GM12878 (cell line): ENCODE measurements at regions not wholly inside any gene's neighbourhood (a gene's known extent, or its start where the extent isn't known, plus 50 kb on each side); places are given as distances from the start of the nearest gene placed in this dataset.

Experiments
- ATAC-seq: fragments of 200-7000 bp; cut with Tn5 transposase; 3 replicates; pipeline ENCODE4 v1.9.1; 2020; ENCODE audit warnings: mild to moderate bottlenecking, moderate library complexity
- BruUV-seq: library from RNA; stranded (reverse); fragments of 400-500 nt; replicated peaks from 2 replicates; lab custom pipeline; 2021; lab: Mats Ljungman, UMichigan
- CTCF ChIA-PET: fragments of 300-600 bp; sonication (Branson Sonifier 250); formaldehyde crosslinking; extraction: SDS; loops from one replicate; lab custom pipeline; 2021; ENCODE audit warnings: inconsistent platforms; lab: Yijun Ruan, JAX
- POLR2A ChIA-PET: fragments of 350-600 bp; formaldehyde crosslinking; extraction: SDS; loops from one replicate; lab custom pipeline; 2021; ENCODE audit warnings: inconsistent platforms; lab: Charles Lee
- RAD21 ChIA-PET: fragments of 300-600 bp; sonication (Branson Sonifier 250); formaldehyde crosslinking; loops from one replicate; lab custom pipeline; 2023; ENCODE audit warnings: antibody characterized with exemption; ENCODE audit not compliant: unreplicated experiment; lab: Charles Lee
- SMC1A ChIA-PET: fragments of 300-600 bp; sonication (Branson Sonifier 250); formaldehyde crosslinking; loops from one replicate; lab custom pipeline; 2023; ENCODE audit not compliant: unreplicated experiment, uncharacterized antibody; lab: Charles Lee
- DNase-seq: peaks from one replicate; pipeline ENCODE4 v3.0.0-alpha.2; 2011; ENCODE audit warnings: low read depth, low spot score
- FAIRE-seq: peaks from 3 replicates; lab custom pipeline; 2011; peaks lifted over from hg19 to GRCh38; lab: Jason Lieb, UNC
- H2AFZ ChIP-seq: 2 replicates; pipeline ENCODE4 v1.6.0; 2011; ENCODE audit warnings: low read depth, low read length, control low read depth; ENCODE audit not compliant: control insufficient read depth
- H3K27ac ChIP-seq: 2 replicates; pipeline ENCODE4 v1.5.1; 2011; ENCODE audit warnings: control low read depth; ENCODE audit not compliant: control insufficient read depth, insufficient read depth
- H3K27me3 ChIP-seq, 2 experiments: replicated peaks in 1 of 2; 2 replicates each; pipeline versions ENCODE4 v1.6.0 to v1.6.1; 2011; ENCODE audit warnings: low read length in 1 of 2; ENCODE audit not compliant: control insufficient read depth in 2 of 2, insufficient read depth in 2 of 2
- H3K36me3 ChIP-seq, 2 experiments: 2 replicates each; pipeline ENCODE4 v1.5.1; 2011; ENCODE audit warnings: low read length in 1 of 2; ENCODE audit not compliant: control insufficient read depth in 2 of 2, insufficient read depth in 2 of 2
- H3K4me1 ChIP-seq: 2 replicates; pipeline ENCODE4 v1.6.1; 2011; ENCODE audit warnings: mild to moderate bottlenecking, low read length, moderate library complexity, mixed read lengths; ENCODE audit not compliant: control insufficient read depth, insufficient read depth
- H3K4me2 ChIP-seq: 2 replicates; pipeline ENCODE4 v1.6.0; 2011; ENCODE audit warnings: control low read depth; ENCODE audit not compliant: control insufficient read depth, insufficient read depth
- H3K4me3 ChIP-seq: fragments of 200-600 bp; sonication (generic); 2 replicates; pipeline ENCODE4 v1.5.1; 2016
- H3K79me2 ChIP-seq: 2 replicates; pipeline ENCODE4 v1.6.0; 2011; ENCODE audit warnings: low read length; ENCODE audit not compliant: control insufficient read depth, insufficient read depth
- H3K9ac ChIP-seq: 2 replicates; pipeline ENCODE4 v1.8.0; 2011; ENCODE audit warnings: low read length, control low read depth, mixed read lengths; ENCODE audit not compliant: control insufficient read depth, insufficient read depth
- H3K9me3 ChIP-seq: replicated peaks from 3 replicates; pipeline ENCODE4 v1.5.1; 2011; ENCODE audit warnings: mild to moderate bottlenecking, low read length; ENCODE audit not compliant: control insufficient read depth, insufficient read depth
- H4K20me1 ChIP-seq: 2 replicates; pipeline ENCODE4 v1.6.0; 2011; ENCODE audit not compliant: control insufficient read depth, insufficient read depth
- ATF7 ChIP-seq: fragments of 450-650 bp; IDR thresholded peaks from 2 replicates; pipeline ENCODE4 v1.6.1; 2016; ENCODE audit warnings: low read depth, mild to moderate bottlenecking
- BHLHE40 ChIP-seq, 2 experiments: fragments of 450-650 bp in 1 of 2; IDR thresholded peaks; 2 replicates each; pipeline ENCODE4 v1.6.1; 2011 to 2017; ENCODE audit warnings: low read depth in 2 of 2, borderline replicate concordance in 1 of 2, improper control_type of control experiment in 1 of 2, low read length in 1 of 2, mild to moderate bottlenecking in 1 of 2
- CBX5 ChIP-seq: sonication (generic); IDR thresholded peaks from 2 replicates; pipeline ENCODE4 v1.6.1; 2016; ENCODE audit warnings: low read depth, moderate library complexity, mild to moderate bottlenecking, inconsistent platforms
- CREM ChIP-seq: IDR thresholded peaks from 2 replicates; pipeline ENCODE4 v1.6.1; 2014; ENCODE audit warnings: antibody characterized with exemption, low read depth
- CTCF ChIP-seq, 3 experiments: IDR thresholded peaks in 2 of 3; conservative IDR thresholded peaks in 1 of 3; 2 replicates each; pipeline ENCODE4 v1.5.1; 2011; ENCODE audit warnings: low read depth in 3 of 3, low read length in 3 of 3, mild to moderate bottlenecking in 3 of 3, control low read depth in 2 of 3, moderate library complexity in 2 of 3, inconsistent platforms in 1 of 3, mixed read lengths in 1 of 3; ENCODE audit not compliant: control insufficient read depth in 2 of 3, insufficient read depth in 1 of 3; ENCODE audit errors: extremely low read depth in 1 of 3
- JUNB ChIP-seq: IDR thresholded peaks from 2 replicates; pipeline ENCODE4 v1.6.1; 2016; ENCODE audit warnings: antibody characterized with exemption, mild to moderate bottlenecking
- NBN ChIP-seq: fragments of 450-650 bp; IDR thresholded peaks from 2 replicates; pipeline ENCODE4 v1.6.1; 2016
- TAF1 ChIP-seq: IDR thresholded peaks from 2 replicates; pipeline ENCODE4 v1.6.1; 2011; ENCODE audit warnings: mild to moderate bottlenecking, low read depth, low read length, borderline replicate concordance
- WGBS: methylation state at CpG from one replicate; pipeline ENCODE4 v1.1.6; 2016; ENCODE audit warnings: low lambda C conversion rate; ENCODE audit not compliant: insufficient replicate concordance, insufficient coverage; ENCODE audit errors: missing lambda C conversion rate; 5-methylcytosine and 5-hydroxymethylcytosine counted together
- in situ Hi-C: fragments of 300-500 bp; cut with MboI; formaldehyde crosslinking; loops from 9 replicates; pipeline ENCODE4 v1.14.3; 2018; ENCODE audit warnings: mixed read lengths
- intact Hi-C: fragments of 100-400 bp; cut with micrococcal nuclease; formaldehyde crosslinking; loops from one replicate; pipeline ENCODE4 v1.14.2; 2022; ENCODE audit not compliant: unreplicated experiment
- TF ChIP-seq, protein P1 (sequence below): fragments of 450-650 bp; IDR thresholded peaks from 2 replicates; pipeline ENCODE4 v1.6.1; 2016; ENCODE audit warnings: mild to moderate bottlenecking, moderate library complexity, borderline replicate concordance
- TF ChIP-seq, protein P2 (sequence below): IDR thresholded peaks from 2 replicates; pipeline ENCODE4 v1.6.1; 2011; ENCODE audit warnings: borderline replicate concordance, low read depth, mild to moderate bottlenecking, moderate library complexity, low read length; ENCODE audit not compliant: insufficient read depth, poor library complexity, severe bottlenecking
- TF ChIP-seq, protein P3 (sequence below): IDR thresholded peaks from 2 replicates; pipeline ENCODE4 v1.6.1; 2012; ENCODE audit warnings: low read length, inconsistent platforms

- H3K79me2 ChIP-seq = no peaks in the 10 kb centered on the region
- no peak overlapping the region for H3K4me2 ChIP-seq
- intact Hi-C loops (no loop called here), in situ Hi-C loops (no loop called here)
- POLR2A ChIA-PET = no interaction called here
- DNase-seq (no peak), FAIRE-seq (no peak), ATAC-seq (no peak)
- no peak overlapping the region for H2AFZ ChIP-seq
- SMC1A ChIA-PET = interaction anchor here (1.1 kb wide), 1 partner anchor 10 kb away, joined by 5 read pairs; no protein-coding TSS in a partner anchor
- peaks cover 0 to 2% of the 10 kb centered on the region in 2 experiments; a peak in 2 of 4 replicates for H3K27me3 ChIP-seq
- RAD21 ChIA-PET = interaction anchor here (0.9 to 1.1 kb wide), 2 partner anchors 10 to 646 kb away, joined by 3 read pairs; no protein-coding TSS in a partner anchor
- CTCF ChIA-PET = interaction anchor here (0.6 kb wide), 1 partner anchor 1371 kb away, joined by 3 read pairs; no protein-coding TSS in a partner anchor
- WGBS = 18% methylated on average over 6 of the region's 6 CpGs
- BruUV-seq = no TSS peak
- H3K36me3 ChIP-seq = no peaks in the 10 kb centered on the region
- H3K27ac ChIP-seq = no peak overlapping the region
- H3K4me1 ChIP-seq = no peaks in the 10 kb centered on the region
- no peak overlapping the region for H3K4me3 ChIP-seq
- no peaks in the 10 kb centered on the region for H3K9me3 ChIP-seq
- no peak overlapping the region for H3K9ac ChIP-seq
- no peaks in the 10 kb centered on the region for H4K20me1 ChIP-seq
- no peak for TF ChIP-seq CREM
- TF ChIP-seq, protein P1, sequence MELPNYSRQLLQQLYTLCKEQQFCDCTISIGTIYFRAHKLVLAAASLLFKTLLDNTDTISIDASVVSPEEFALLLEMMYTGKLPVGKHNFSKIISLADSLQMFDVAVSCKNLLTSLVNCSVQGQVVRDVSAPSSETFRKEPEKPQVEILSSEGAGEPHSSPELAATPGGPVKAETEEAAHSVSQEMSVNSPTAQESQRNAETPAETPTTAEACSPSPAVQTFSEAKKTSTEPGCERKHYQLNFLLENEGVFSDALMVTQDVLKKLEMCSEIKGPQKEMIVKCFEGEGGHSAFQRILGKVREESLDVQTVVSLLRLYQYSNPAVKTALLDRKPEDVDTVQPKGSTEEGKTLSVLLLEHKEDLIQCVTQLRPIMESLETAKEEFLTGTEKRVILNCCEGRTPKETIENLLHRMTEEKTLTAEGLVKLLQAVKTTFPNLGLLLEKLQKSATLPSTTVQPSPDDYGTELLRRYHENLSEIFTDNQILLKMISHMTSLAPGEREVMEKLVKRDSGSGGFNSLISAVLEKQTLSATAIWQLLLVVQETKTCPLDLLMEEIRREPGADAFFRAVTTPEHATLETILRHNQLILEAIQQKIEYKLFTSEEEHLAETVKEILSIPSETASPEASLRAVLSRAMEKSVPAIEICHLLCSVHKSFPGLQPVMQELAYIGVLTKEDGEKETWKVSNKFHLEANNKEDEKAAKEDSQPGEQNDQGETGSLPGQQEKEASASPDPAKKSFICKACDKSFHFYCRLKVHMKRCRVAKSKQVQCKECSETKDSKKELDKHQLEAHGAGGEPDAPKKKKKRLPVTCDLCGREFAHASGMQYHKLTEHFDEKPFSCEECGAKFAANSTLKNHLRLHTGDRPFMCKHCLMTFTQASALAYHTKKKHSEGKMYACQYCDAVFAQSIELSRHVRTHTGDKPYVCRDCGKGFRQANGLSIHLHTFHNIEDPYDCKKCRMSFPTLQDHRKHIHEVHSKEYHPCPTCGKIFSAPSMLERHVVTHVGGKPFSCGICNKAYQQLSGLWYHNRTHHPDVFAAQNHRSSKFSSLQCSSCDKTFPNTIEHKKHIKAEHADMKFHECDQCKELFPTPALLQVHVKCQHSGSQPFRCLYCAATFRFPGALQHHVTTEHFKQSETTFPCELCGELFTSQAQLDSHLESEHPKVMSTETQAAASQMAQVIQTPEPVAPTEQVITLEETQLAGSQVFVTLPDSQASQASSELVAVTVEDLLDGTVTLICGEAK = no peak
- TF ChIP-seq, protein P2, sequence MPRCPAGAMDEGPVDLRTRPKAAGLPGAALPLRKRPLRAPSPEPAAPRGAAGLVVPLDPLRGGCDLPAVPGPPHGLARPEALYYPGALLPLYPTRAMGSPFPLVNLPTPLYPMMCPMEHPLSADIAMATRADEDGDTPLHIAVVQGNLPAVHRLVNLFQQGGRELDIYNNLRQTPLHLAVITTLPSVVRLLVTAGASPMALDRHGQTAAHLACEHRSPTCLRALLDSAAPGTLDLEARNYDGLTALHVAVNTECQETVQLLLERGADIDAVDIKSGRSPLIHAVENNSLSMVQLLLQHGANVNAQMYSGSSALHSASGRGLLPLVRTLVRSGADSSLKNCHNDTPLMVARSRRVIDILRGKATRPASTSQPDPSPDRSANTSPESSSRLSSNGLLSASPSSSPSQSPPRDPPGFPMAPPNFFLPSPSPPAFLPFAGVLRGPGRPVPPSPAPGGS = no peak
- TF ChIP-seq JUNB = no peak
- no peak for TF ChIP-seq ATF7
- no peak for TF ChIP-seq NBN
- no peak for TF ChIP-seq BHLHE40 (IDR thresholded peaks at IDR 0.05; ENCODE audit: borderline replicate concordance in 1 of 2, low read depth in 2 of 2, low read length in 1 of 2)
- TF ChIP-seq CBX5 = no peak
- TF ChIP-seq TAF1 = no peak
- no peak for TF ChIP-seq CTCF (IDR thresholded peaks at IDR 0.05 in 2 of 3, conservative IDR thresholded peaks at IDR 0.05 in 1 of 3; ENCODE audit: control insufficient read depth in 2 of 3, extremely low read depth in 1 of 3, insufficient read depth in 1 of 3, low read depth in 3 of 3, low read length in 3 of 3)
- TF ChIP-seq, protein P3, sequence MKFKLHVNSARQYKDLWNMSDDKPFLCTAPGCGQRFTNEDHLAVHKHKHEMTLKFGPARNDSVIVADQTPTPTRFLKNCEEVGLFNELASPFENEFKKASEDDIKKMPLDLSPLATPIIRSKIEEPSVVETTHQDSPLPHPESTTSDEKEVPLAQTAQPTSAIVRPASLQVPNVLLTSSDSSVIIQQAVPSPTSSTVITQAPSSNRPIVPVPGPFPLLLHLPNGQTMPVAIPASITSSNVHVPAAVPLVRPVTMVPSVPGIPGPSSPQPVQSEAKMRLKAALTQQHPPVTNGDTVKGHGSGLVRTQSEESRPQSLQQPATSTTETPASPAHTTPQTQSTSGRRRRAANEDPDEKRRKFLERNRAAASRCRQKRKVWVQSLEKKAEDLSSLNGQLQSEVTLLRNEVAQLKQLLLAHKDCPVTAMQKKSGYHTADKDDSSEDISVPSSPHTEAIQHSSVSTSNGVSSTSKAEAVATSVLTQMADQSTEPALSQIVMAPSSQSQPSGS = no peak
These were observed 192.7 kb upstream of the TANK start for GRCh38 chr2:160967523-160967922.
